Dendritic cell treated with granulocyte-macrophage colony-stimulating factor and Interleukin-4, amounts not matched to agents 40 ng/mL and 50 ng/mL, for 4 days (primary cell): ENCODE measurements at regions not wholly inside any gene's neighbourhood (a gene's known extent, or its start where the extent isn't known, plus 50 kb on each side); places are given as distances from the start of the nearest gene placed in this dataset.
"Not testable (repeated sequence)": the region's sequence is repeated elsewhere in the genome, so short reads cannot be mapped to it uniquely, and the experiment has no call there.

Source experiments
- H3K27ac Mint-ChIP-seq: one replicate; pipeline ENCODE4 v1.8.0; 2022; ENCODE audit warnings: mild to moderate bottlenecking, mixed read lengths
- H3K27me3 Mint-ChIP-seq: one replicate; pipeline ENCODE4 v1.8.0; 2022; ENCODE audit warnings: mild to moderate bottlenecking, mixed read lengths
- H3K36me3 Mint-ChIP-seq: one replicate; pipeline ENCODE4 v1.8.0; 2022; ENCODE audit warnings: low read depth, mixed read lengths
- H3K4me1 Mint-ChIP-seq: one replicate; pipeline ENCODE4 v1.8.0; 2022; ENCODE audit warnings: low read depth, mixed read lengths
- H3K4me3 Mint-ChIP-seq: one replicate; pipeline ENCODE4 v1.8.0; 2022; ENCODE audit warnings: mild to moderate bottlenecking, moderate library complexity, mixed read lengths
- H3K9me3 Mint-ChIP-seq: one replicate; pipeline ENCODE4 v1.8.0; 2022; ENCODE audit warnings: mixed read lengths
- intact Hi-C: fragments of 100-400 bp; cut with micrococcal nuclease; formaldehyde crosslinking; loops from one replicate; pipeline ENCODE4 v1.15.0; 2022

GRCh38 chr13:76293751-76294150, 592.5 kb downstream of the KCTD12 start:
- no peak overlapping the region for H3K4me3 Mint-ChIP-seq
- intact Hi-C loops = no loop called here

GRCh38 chr13:76293346-76293745, 592.9 kb downstream of the KCTD12 start:
- peaks cover 26% of the 10 kb centered on the region for H3K9me3 Mint-ChIP-seq
- intact Hi-C loops = no loop called here
- H3K27ac Mint-ChIP-seq = no peak overlapping the region
- H3K27me3 Mint-ChIP-seq = no peaks in the 10 kb centered on the region
- no peaks in the 10 kb centered on the region for H3K4me1 Mint-ChIP-seq
- no peaks in the 10 kb centered on the region for H3K36me3 Mint-ChIP-seq
- H3K4me3 Mint-ChIP-seq = no peak overlapping the region

More at GRCh38 chr13:76293751-76294150, 592.5 kb downstream of the KCTD12 start:
- no peaks in the 10 kb centered on the region for H3K4me1 Mint-ChIP-seq
- no peaks in the 10 kb centered on the region for H3K36me3 Mint-ChIP-seq
- H3K27me3 Mint-ChIP-seq = no peaks in the 10 kb centered on the region
- peaks cover 26% of the 10 kb centered on the region for H3K9me3 Mint-ChIP-seq
- H3K27ac Mint-ChIP-seq = no peak overlapping the region

GRCh38 chr13:76292726-76293125, 593.5 kb downstream of the KCTD12 start:
- Mint-ChIP-seq H3K27ac (no peak overlapping the region), H3K4me3 (no peak overlapping the region), H3K36me3 (no peaks in the 10 kb centered on the region), H3K9me3 (peaks cover 26% of the 10 kb centered on the region), H3K27me3 (no peaks in the 10 kb centered on the region), H3K4me1 (no peaks in the 10 kb centered on the region)
- intact Hi-C loops = no loop called here

- no peaks in the 10 kb centered on the region for H3K27me3 Mint-ChIP-seq
- no peaks in the 10 kb centered on the region for H3K36me3 Mint-ChIP-seq
- no peaks in the 10 kb centered on the region for H3K4me1 Mint-ChIP-seq
- H3K4me3 Mint-ChIP-seq = no peak overlapping the region
- peaks cover 26% of the 10 kb centered on the region for H3K9me3 Mint-ChIP-seq
- no peak overlapping the region for H3K27ac Mint-ChIP-seq
- intact Hi-C loops = no loop called here
Measured at GRCh38 chr13:76292031-76292430, 594.2 kb downstream of the KCTD12 start.

- Mint-ChIP-seq H3K27ac (no peak overlapping the region), H3K9me3 (peaks cover 30% of the 10 kb centered on the region), H3K4me1 (no peaks in the 10 kb centered on the region), H3K36me3 (no peaks in the 10 kb centered on the region), H3K4me3 (no peak overlapping the region), H3K27me3 (no peaks in the 10 kb centered on the region)
- intact Hi-C loops = no loop called here
Measured at GRCh38 chr13:76289558-76289957, 596.6 kb downstream of the KCTD12 start.

- Mint-ChIP-seq H3K4me1 (no peaks in the 10 kb centered on the region), H3K27ac (no peak overlapping the region), H3K9me3 (peaks cover 17% of the 10 kb centered on the region), H3K27me3 (no peaks in the 10 kb centered on the region), H3K36me3 (no peaks in the 10 kb centered on the region), H3K4me3 (no peak overlapping the region)
- intact Hi-C loops = no loop called here
Measured at GRCh38 chr13:76286178-76286577, 600.0 kb downstream of the KCTD12 start.

- Mint-ChIP-seq H3K36me3 (no peaks in the 10 kb centered on the region), H3K27ac (no peak overlapping the region), H3K27me3 (no peaks in the 10 kb centered on the region)
Measured at GRCh38 chr13:76285463-76285862, 600.7 kb downstream of the KCTD12 start.

GRCh38 chr13:76279766-76280165, 606.4 kb downstream of the KCTD12 start:
- peaks cover 25% of the 10 kb centered on the region for H3K9me3 Mint-ChIP-seq
- not testable (repeated sequence) for H3K4me1 Mint-ChIP-seq

More at GRCh38 chr13:76285463-76285862, 600.7 kb downstream of the KCTD12 start:
- intact Hi-C loops = no loop called here
- Mint-ChIP-seq H3K4me3 (no peak overlapping the region), H3K4me1 (no peaks in the 10 kb centered on the region), H3K9me3 (peaks cover 24% of the 10 kb centered on the region)

GRCh38 chr13:76271728-76272232, 614.4 kb downstream of the KCTD12 start:
- H3K4me1 Mint-ChIP-seq = no peaks in the 10 kb centered on the region
- H3K36me3 Mint-ChIP-seq = no peaks in the 10 kb centered on the region
- intact Hi-C loops = no loop called here
- H3K9me3 Mint-ChIP-seq = peaks cover 32% of the 10 kb centered on the region
- no peaks in the 10 kb centered on the region for H3K27me3 Mint-ChIP-seq
- no peak overlapping the region for H3K27ac Mint-ChIP-seq
- H3K4me3 Mint-ChIP-seq = no peak overlapping the region

More at GRCh38 chr13:76279766-76280165, 606.4 kb downstream of the KCTD12 start:
- H3K27me3 Mint-ChIP-seq, H3K36me3 Mint-ChIP-seq, intact Hi-C loops, H3K4me3 Mint-ChIP-seq, H3K27ac Mint-ChIP-seq: not testable (repeated sequence)

- H3K27me3 Mint-ChIP-seq, H3K4me3 Mint-ChIP-seq, intact Hi-C loops: not testable (repeated sequence)
Measured at GRCh38 chr13:76268307-76268706, 617.9 kb downstream of the KCTD12 start.

GRCh38 chr13:76267216-76267615, 619.0 kb downstream of the KCTD12 start:
- no peak overlapping the region for H3K4me3 Mint-ChIP-seq
- H3K9me3 Mint-ChIP-seq = peaks cover 21% of the 10 kb centered on the region
- H3K27me3 Mint-ChIP-seq = no peaks in the 10 kb centered on the region
- no peaks in the 10 kb centered on the region for H3K4me1 Mint-ChIP-seq
- H3K27ac Mint-ChIP-seq = no peak overlapping the region
- intact Hi-C loops = no loop called here
- H3K36me3 Mint-ChIP-seq = no peaks in the 10 kb centered on the region

More at GRCh38 chr13:76268307-76268706, 617.9 kb downstream of the KCTD12 start:
- not testable (repeated sequence) for H3K36me3 Mint-ChIP-seq, H3K4me1 Mint-ChIP-seq, H3K27ac Mint-ChIP-seq
- H3K9me3 Mint-ChIP-seq = peaks cover 32% of the 10 kb centered on the region

- Mint-ChIP-seq H3K36me3 (no peaks in the 10 kb centered on the region), H3K27ac (no peak overlapping the region), H3K9me3 (peaks cover 21% of the 10 kb centered on the region), H3K27me3 (no peaks in the 10 kb centered on the region), H3K4me1 (no peaks in the 10 kb centered on the region), H3K4me3 (no peak overlapping the region)
- intact Hi-C loops = no loop called here
Measured at GRCh38 chr13:76266561-76266960, 619.6 kb downstream of the KCTD12 start.

- H3K27ac Mint-ChIP-seq = no peak overlapping the region
- no peaks in the 10 kb centered on the region for H3K4me1 Mint-ChIP-seq
- H3K36me3 Mint-ChIP-seq = no peaks in the 10 kb centered on the region
- no peaks in the 10 kb centered on the region for H3K27me3 Mint-ChIP-seq
- intact Hi-C loops = no loop called here
- H3K4me3 Mint-ChIP-seq = no peak overlapping the region
- H3K9me3 Mint-ChIP-seq = peaks cover 12% of the 10 kb centered on the region
Measured at GRCh38 chr13:76250211-76250610, 614.1 kb downstream of the LMO7 start.

GRCh38 chr13:76245920-76246319, 609.8 kb downstream of the LMO7 start:
- H3K9me3 Mint-ChIP-seq = peaks cover 14% of the 10 kb centered on the region
- no peaks in the 10 kb centered on the region for H3K36me3 Mint-ChIP-seq
- H3K27ac Mint-ChIP-seq = no peak overlapping the region
- H3K4me1 Mint-ChIP-seq = no peaks in the 10 kb centered on the region
- intact Hi-C loops = no loop called here
- H3K27me3 Mint-ChIP-seq = no peaks in the 10 kb centered on the region
- H3K4me3 Mint-ChIP-seq = no peak overlapping the region

GRCh38 chr13:76245211-76245610, 609.1 kb downstream of the LMO7 start:
- intact Hi-C loops = no loop called here
- peaks cover 14% of the 10 kb centered on the region for H3K9me3 Mint-ChIP-seq
- no peak overlapping the region for H3K27ac Mint-ChIP-seq
- no peaks in the 10 kb centered on the region for H3K27me3 Mint-ChIP-seq
- H3K4me1 Mint-ChIP-seq = no peaks in the 10 kb centered on the region
- H3K4me3 Mint-ChIP-seq = no peak overlapping the region
- H3K36me3 Mint-ChIP-seq = no peaks in the 10 kb centered on the region
